ENCODE measurements at regions not wholly inside any gene's neighbourhood (a gene's known extent, or its start where the extent isn't known, plus 50 kb on each side); places are given as distances from the start of the nearest gene placed in this dataset.
"Not testable (repeated sequence)": the region's sequence is repeated elsewhere in the genome, so short reads cannot be mapped to it uniquely, and the experiment has no call there.

- DNase-seq (ENCODE audit: low spot score), result no peak
- no peak for TF ChIP-seq CTCF (IDR thresholded peaks at IDR 0.05; ENCODE audit: borderline replicate concordance, control extremely low read depth, extremely low read depth, insufficient read depth, missing control alignments)
- in situ Hi-C loops (cut with MboI; ENCODE audit: low sequenced_read_pairs, unreplicated experiment), result no loop called here
These were observed 500.8 kb upstream of the DIAPH2 start for GRCh38 chrX:96183843-96184242.

- no peak for TF ChIP-seq CTCF (IDR thresholded peaks at IDR 0.05; ENCODE audit: borderline replicate concordance, control extremely low read depth, extremely low read depth, insufficient read depth, missing control alignments)
- in situ Hi-C loops (cut with MboI; ENCODE audit: low sequenced_read_pairs, unreplicated experiment), result no loop called here
- DNase-seq (ENCODE audit: low spot score), result no peak
These were observed 479.7 kb upstream of the DIAPH2 start for GRCh38 chrX:96204928-96205327.

- TF ChIP-seq CTCF (IDR thresholded peaks at IDR 0.05; ENCODE audit: borderline replicate concordance, control extremely low read depth, extremely low read depth, insufficient read depth, missing control alignments), result no peak
- in situ Hi-C loops (cut with MboI; ENCODE audit: low sequenced_read_pairs, unreplicated experiment), result no loop called here
- no peak for DNase-seq (ENCODE audit: low spot score)
These were observed 472.7 kb upstream of the DIAPH2 start for GRCh38 chrX:96211953-96212352.

GRCh38 chrX:96214681-96215080 lies 470.0 kb upstream of the DIAPH2 start:
- in situ Hi-C loops (cut with MboI; ENCODE audit: low sequenced_read_pairs, unreplicated experiment); DNase-seq (ENCODE audit: low spot score): not testable (repeated sequence)

- in situ Hi-C loops (cut with MboI; ENCODE audit: low sequenced_read_pairs, unreplicated experiment), result no loop called here
- TF ChIP-seq CTCF (IDR thresholded peaks at IDR 0.05; ENCODE audit: borderline replicate concordance, control extremely low read depth, extremely low read depth, insufficient read depth, missing control alignments), result no peak
- DNase-seq (ENCODE audit: low spot score), result no peak
These were observed 460.4 kb upstream of the DIAPH2 start for GRCh38 chrX:96224279-96224678.

GRCh38 chrX:96244955-96245354 lies 439.7 kb upstream of the DIAPH2 start:
- in situ Hi-C loops (cut with MboI; ENCODE audit: low sequenced_read_pairs, unreplicated experiment), result no loop called here
- no peak for DNase-seq (ENCODE audit: low spot score)
- no peak for TF ChIP-seq CTCF (IDR thresholded peaks at IDR 0.05; ENCODE audit: borderline replicate concordance, control extremely low read depth, extremely low read depth, insufficient read depth, missing control alignments)

GRCh38 chrX:96246436-96246835 lies 438.2 kb upstream of the DIAPH2 start:
- no peak for TF ChIP-seq CTCF (IDR thresholded peaks at IDR 0.05; ENCODE audit: borderline replicate concordance, control extremely low read depth, extremely low read depth, insufficient read depth, missing control alignments)
- DNase-seq (ENCODE audit: low spot score), result no peak
- in situ Hi-C loops (cut with MboI; ENCODE audit: low sequenced_read_pairs, unreplicated experiment), result no loop called here
